C4-2B (cell line): ENCODE measurements at regions not wholly inside any gene's neighbourhood (a gene's known extent, or its start where the extent isn't known, plus 50 kb on each side); places are given as distances from the start of the nearest gene placed in this dataset.

ENCODE experiments used
- H3K27ac ChIP-seq: fragments of 450-650 bp; 2 replicates; pipeline ENCODE4 v1.5.1; 2017
- CTCF ChIP-seq: fragments of 450-650 bp; conservative IDR thresholded peaks from 2 replicates; pipeline ENCODE4 v1.5.1; 2017; ENCODE audit warnings: mild to moderate bottlenecking
- ZFX ChIP-seq: fragments of 450-650 bp; IDR thresholded peaks from 2 replicates; pipeline ENCODE4 v1.6.1; 2017

- H3K27ac ChIP-seq: no peak overlapping the region
- TF ChIP-seq ZFX (no peak), CTCF (no peak)
Observed at GRCh38 chr18:78049281-78049680, 799.6 kb downstream of the GALR1 start.

- TF ChIP-seq CTCF (no peak), ZFX (no peak)
- H3K27ac ChIP-seq: no peak overlapping the region
Observed at GRCh38 chr18:78054801-78055200, 805.2 kb downstream of the GALR1 start.

GRCh38 chr18:78056011-78056410 is 806.4 kb downstream of the GALR1 start:
- TF ChIP-seq CTCF (no peak), ZFX (no peak)
- no peak overlapping the region for H3K27ac ChIP-seq

GRCh38 chr18:78069784-78070664 is 820.4 kb downstream of the GALR1 start:
- TF ChIP-seq ZFX (no peak), CTCF (no peak)

GRCh38 chr18:78071166-78071710 is 821.6 kb downstream of the GALR1 start:
- no peak for TF ChIP-seq CTCF
- no peak overlapping the region for H3K27ac ChIP-seq

More at GRCh38 chr18:78069784-78070664, 820.4 kb downstream of the GALR1 start:
- H3K27ac ChIP-seq: no peak overlapping the region

GRCh38 chr18:78071776-78072175 is 822.1 kb downstream of the GALR1 start:
- H3K27ac ChIP-seq: no peak overlapping the region
- TF ChIP-seq ZFX: no peak
- no peak for TF ChIP-seq CTCF

GRCh38 chr18:78072375-78072774 is 822.7 kb downstream of the GALR1 start:
- H3K27ac ChIP-seq: no peak overlapping the region
- TF ChIP-seq ZFX (no peak), CTCF (no peak)
